Ovary (tissue), 7 donors: ENCODE measurements at regions not wholly inside any gene's neighbourhood (a gene's known extent, or its start where the extent isn't known, plus 50 kb on each side); places are given as distances from the start of the nearest gene placed in this dataset.
"Not testable (repeated sequence)": the region's sequence is repeated elsewhere in the genome, so short reads cannot be mapped to it uniquely, and the experiment has no call there.

Source experiments
- DNase-seq, 5 donors: peaks; one replicate each; pipeline ENCODE4 v3.0.0-alpha.2; 2019 to 2020
- H3K27ac ChIP-seq, 2 donors: fragments of 200-600 bp; one replicate each; pipeline versions ENCODE4 v1.5.1 to v1.8.0; 2019 to 2022
- H3K27me3 ChIP-seq: fragments of 200-600 bp; one replicate; pipeline ENCODE4 v1.8.0; 2022
- H3K36me3 ChIP-seq: fragments of 200-600 bp; sonication (generic); one replicate; pipeline ENCODE4 v1.5.1; 2019
- H3K4me1 ChIP-seq: one replicate; pipeline ENCODE4 v1.8.1; 2013; ENCODE audit warnings: mild to moderate bottlenecking, moderate library complexity; ENCODE audit not compliant: insufficient read depth
- H3K4me3 ChIP-seq: fragments of 200-600 bp; sonication (generic); one replicate; pipeline ENCODE4 v1.5.1; 2017
- H3K9me3 ChIP-seq, 2 donors: fragments of 200-600 bp in 1 of 2; sonication (generic) in 1 of 2; one replicate each; pipeline versions ENCODE4 v1.5.1 to v1.8.1; 2013 to 2019; ENCODE audit warnings: mild to moderate bottlenecking in 1 of 2, moderate library complexity in 1 of 2
- CTCF ChIP-seq, 3 donors: fragments of 450-650 bp in 2 of 3; fragments of 200-600 bp in 1 of 3; IDR thresholded peaks; one replicate each; pipeline versions ENCODE4 v1.5.1 to v1.8.0; 2016 to 2022; ENCODE audit warnings: antibody characterized with exemption in 3 of 3, mild to moderate bottlenecking in 1 of 3
- EP300 ChIP-seq: sonication (generic); formaldehyde crosslinking; IDR thresholded peaks from one replicate; pipeline ENCODE4 v1.6.1; 2017; ENCODE audit warnings: antibody characterized with exemption
- POLR2A ChIP-seq: fragments of 450-650 bp; IDR thresholded peaks from one replicate; pipeline ENCODE4 v1.6.1; 2017; ENCODE audit warnings: antibody characterized with exemption, mild to moderate bottlenecking, moderate library complexity
- WGBS, 3 donors: extraction: QIAGEN DNeasy Blood & Tissue Kit in 1 of 3; methylation state at CpG; one replicate each; pipeline versions ENCODE4 v1.1.5 to v1.1.7; 2013 to 2017; 5-methylcytosine and 5-hydroxymethylcytosine counted together
- intact Hi-C, 4 donors: fragments of 100-400 bp; cut with DNase I; formaldehyde crosslinking; loops; one replicate each; pipeline versions ENCODE4 v1.11.0 to v1.15.1; 2022 to 2023
- donor health status: DM: no; HTN: no; CAD: no; lungs with moderate emphysema.
- donor health status: DM: no; HTN: no; CAD: no.
- donor health status: Bipolar disorder and iron deficiency.
- donor health status: DM: no; HTN: no; CAD: no.
- donor health status: DM: yes; HTN: yes; CAD: no.

GRCh38 chr13:44711706-44712105 is 135.6 kb upstream of the TSC22D1 start:
- no peak for DNase-seq
- 87 to 89% (median 88%) methylated on average over 1 of the region's 1 CpG for WGBS, 3 donors
- Histone ChIP-seq H3K4me3 (no peak overlapping the region), H3K27me3 (no peaks in the 10 kb centered on the region), H3K27ac (no peak overlapping the region), H3K4me1 (peaks cover 5% of the 10 kb centered on the region), H3K36me3 (no peaks in the 10 kb centered on the region), H3K9me3 (no peaks in the 10 kb centered on the region)
- intact Hi-C loops = no loop called here
- no peak for TF ChIP-seq EP300
- TF ChIP-seq POLR2A = no peak
- TF ChIP-seq CTCF (IDR thresholded peaks at IDR 0.05) = no peak

DNA sequence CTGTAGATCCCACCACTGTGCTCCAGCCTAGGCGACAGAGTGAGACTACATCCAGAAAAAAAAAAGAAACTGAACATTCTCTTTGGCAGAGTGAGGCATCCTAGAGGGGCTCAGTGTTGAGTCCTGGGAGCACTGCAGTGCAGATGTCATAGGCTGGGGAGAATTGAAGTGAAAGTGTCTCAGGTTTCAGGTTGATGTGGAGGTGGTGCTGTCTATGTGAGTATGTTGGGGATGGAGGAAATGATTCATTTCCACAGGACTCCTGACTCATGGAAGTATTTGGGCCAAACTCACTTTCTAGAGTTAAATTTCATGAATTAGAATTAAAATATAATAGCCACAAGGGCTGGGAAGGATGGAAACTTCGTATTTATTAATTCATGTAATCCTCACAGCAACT is 134.4 kb upstream of the TSC22D1 start:
- WGBS, 3 donors = 53 to 67% (median 58%) methylated on average over 2 of the region's 2 CpGs
- no peaks in the 10 kb centered on the region for H3K9me3 ChIP-seq
- no peaks in the 10 kb centered on the region for H3K27me3 ChIP-seq
- no peak for DNase-seq
- no peaks in the 10 kb centered on the region for H3K36me3 ChIP-seq
- H3K4me1 ChIP-seq = peaks cover 4% of the 10 kb centered on the region
- intact Hi-C loops = no loop called here
- no peak overlapping the region for H3K4me3 ChIP-seq
- no peak overlapping the region for H3K27ac ChIP-seq
- no peak for TF ChIP-seq CTCF (IDR thresholded peaks at IDR 0.05)
- no peak for TF ChIP-seq POLR2A
- no peak for TF ChIP-seq EP300

- H3K27me3 ChIP-seq, intact Hi-C loops, H3K4me3 ChIP-seq, H3K9me3 ChIP-seq, DNase-seq, H3K4me1 ChIP-seq, H3K27ac ChIP-seq, H3K36me3 ChIP-seq: not testable (repeated sequence)
- 40 to 69% (median 50%) methylated on average over 3 of the region's 3 CpGs for WGBS, 3 donors
Observed at GRCh38 chr13:44704811-44705210, 128.7 kb upstream of the TSC22D1 start.

DNA sequence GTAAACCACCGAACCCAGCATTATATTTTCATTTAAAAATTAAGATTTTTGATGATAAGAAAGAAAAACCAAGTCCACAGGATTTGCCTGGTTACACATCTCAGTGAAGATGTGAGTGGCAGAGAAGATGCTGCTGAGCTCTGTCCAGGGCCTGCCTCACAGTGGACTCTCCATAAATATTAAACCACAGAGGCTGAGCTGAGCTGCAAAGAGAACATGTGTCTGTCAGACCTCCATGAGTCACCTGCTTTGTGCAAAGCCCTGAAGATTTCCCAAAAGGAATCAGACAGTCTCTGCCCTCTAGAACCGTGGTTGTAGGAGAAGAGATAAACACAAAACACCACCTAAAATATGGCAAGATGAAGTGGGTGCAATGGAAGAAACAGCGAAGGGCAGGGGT is 127.2 kb upstream of the TSC22D1 start:
- no peaks in the 10 kb centered on the region for H3K9me3 ChIP-seq
- H3K27ac ChIP-seq = no peak overlapping the region
- intact Hi-C loops = no loop called here
- no peaks in the 10 kb centered on the region for H3K27me3 ChIP-seq
- no peak overlapping the region for H3K4me3 ChIP-seq
- no peak for TF ChIP-seq POLR2A
- no peak for TF ChIP-seq EP300
- no peak for TF ChIP-seq CTCF (IDR thresholded peaks at IDR 0.05)
- no peaks in the 10 kb centered on the region for H3K36me3 ChIP-seq
- DNase-seq = no peak
- WGBS, 3 donors = 70 to 82% (median 75%) methylated on average over 3 of the region's 3 CpGs
- H3K4me1 ChIP-seq = no peaks in the 10 kb centered on the region

GRCh38 chr13:44698066-44698465 is 121.9 kb upstream of the TSC22D1 start:
- Histone ChIP-seq H3K36me3 (no peaks in the 10 kb centered on the region), H3K4me3 (no peak overlapping the region), H3K27ac (no peak overlapping the region), H3K9me3 (no peaks in the 10 kb centered on the region), H3K4me1 (no peaks in the 10 kb centered on the region), H3K27me3 (no peaks in the 10 kb centered on the region)
- TF ChIP-seq EP300 (no peak), POLR2A (no peak)
- no peak for DNase-seq
- intact Hi-C loops = no loop called here
- WGBS, 3 donors = 52 to 73% (median 59%) methylated on average over 7 of the region's 7 CpGs

GRCh38 chr13:44697058-44697457 is 120.9 kb upstream of the TSC22D1 start:
- no peak overlapping the region for H3K27ac ChIP-seq
- no peaks in the 10 kb centered on the region for H3K4me1 ChIP-seq
- H3K27me3 ChIP-seq = no peaks in the 10 kb centered on the region
- no peaks in the 10 kb centered on the region for H3K36me3 ChIP-seq
- no peaks in the 10 kb centered on the region for H3K9me3 ChIP-seq
- WGBS, 3 donors = 61 to 82% (median 79%) methylated on average over 1 of the region's 1 CpG
- H3K4me3 ChIP-seq = no peak overlapping the region
- intact Hi-C loops = no loop called here
- TF ChIP-seq EP300 = no peak
- TF ChIP-seq POLR2A = no peak
- TF ChIP-seq CTCF (IDR thresholded peaks at IDR 0.05) = no peak
- DNase-seq = no peak
